ENCODE measurements at regions not wholly inside any gene's neighbourhood (a gene's known extent, or its start where the extent isn't known, plus 50 kb on each side); places are given as distances from the start of the nearest gene placed in this dataset.
A peak's percentile ranks its signal among the peaks of the same experiment; 100 is the strongest.

DNA sequence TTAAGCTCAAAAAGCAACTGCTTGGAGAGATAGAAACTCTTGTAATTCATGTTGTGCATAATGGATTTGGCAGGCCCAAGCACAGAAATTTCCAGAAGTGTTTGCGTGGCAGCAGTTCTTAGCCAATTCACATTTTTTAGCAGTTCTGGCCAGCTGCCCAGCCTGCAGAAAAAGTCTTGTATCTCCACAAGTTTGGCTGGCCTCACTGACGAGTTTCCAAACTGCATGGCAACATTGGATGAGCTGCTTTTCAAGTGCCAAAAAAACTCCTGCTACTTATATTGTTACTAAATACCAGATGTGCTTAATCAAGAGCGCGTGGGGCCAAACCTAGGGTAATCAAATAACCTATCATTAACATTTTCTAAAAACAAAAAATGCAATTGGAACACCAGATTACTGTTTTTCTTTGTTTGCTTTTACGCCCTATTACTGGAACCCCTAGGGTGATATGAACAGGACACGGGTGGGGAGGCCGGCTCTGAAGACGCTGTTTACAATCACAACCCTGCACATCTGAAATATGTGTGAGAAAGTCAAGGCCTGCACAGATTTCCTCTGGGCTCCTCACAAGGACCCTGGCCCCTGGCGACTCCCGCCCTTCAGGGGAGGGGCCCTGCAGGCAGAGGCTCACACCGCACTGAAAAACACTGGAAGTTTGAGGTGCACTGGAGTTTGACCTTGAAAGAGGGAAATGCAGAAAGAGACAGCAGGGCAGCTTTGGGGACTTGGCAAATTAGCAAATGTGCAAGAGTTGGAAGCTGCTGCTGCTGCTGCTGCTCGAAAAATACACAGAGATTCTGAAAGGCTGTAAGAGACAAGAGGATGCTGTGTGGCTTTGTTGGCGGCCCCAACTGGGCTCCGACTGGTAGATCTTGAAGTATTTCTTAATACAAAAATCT is 55.2 kb upstream of the TARBP1 start:
- peaks cover 49% of the 10 kb centered on the region for H3K4me1 Mint-ChIP-seq (ENCODE audit: low read depth)
- H3K9me3 Mint-ChIP-seq: no peaks in the 10 kb centered on the region
- no peaks in the 10 kb centered on the region for H3K36me3 Mint-ChIP-seq (ENCODE audit: low read depth)
- DNase-seq: peak; percentile 96
- TF ChIP-seq, protein P1, sequence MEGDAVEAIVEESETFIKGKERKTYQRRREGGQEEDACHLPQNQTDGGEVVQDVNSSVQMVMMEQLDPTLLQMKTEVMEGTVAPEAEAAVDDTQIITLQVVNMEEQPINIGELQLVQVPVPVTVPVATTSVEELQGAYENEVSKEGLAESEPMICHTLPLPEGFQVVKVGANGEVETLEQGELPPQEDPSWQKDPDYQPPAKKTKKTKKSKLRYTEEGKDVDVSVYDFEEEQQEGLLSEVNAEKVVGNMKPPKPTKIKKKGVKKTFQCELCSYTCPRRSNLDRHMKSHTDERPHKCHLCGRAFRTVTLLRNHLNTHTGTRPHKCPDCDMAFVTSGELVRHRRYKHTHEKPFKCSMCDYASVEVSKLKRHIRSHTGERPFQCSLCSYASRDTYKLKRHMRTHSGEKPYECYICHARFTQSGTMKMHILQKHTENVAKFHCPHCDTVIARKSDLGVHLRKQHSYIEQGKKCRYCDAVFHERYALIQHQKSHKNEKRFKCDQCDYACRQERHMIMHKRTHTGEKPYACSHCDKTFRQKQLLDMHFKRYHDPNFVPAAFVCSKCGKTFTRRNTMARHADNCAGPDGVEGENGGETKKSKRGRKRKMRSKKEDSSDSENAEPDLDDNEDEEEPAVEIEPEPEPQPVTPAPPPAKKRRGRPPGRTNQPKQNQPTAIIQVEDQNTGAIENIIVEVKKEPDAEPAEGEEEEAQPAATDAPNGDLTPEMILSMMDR (IDR thresholded peaks at IDR 0.05): no peak
- H3K4me3 Mint-ChIP-seq: peak overlapping the region; percentile 81
- H3K27me3 Mint-ChIP-seq (ENCODE audit: insufficient read depth): peaks cover 3% of the 10 kb centered on the region
- peak overlapping the region; percentile 99 for H3K27ac Mint-ChIP-seq

DNA sequence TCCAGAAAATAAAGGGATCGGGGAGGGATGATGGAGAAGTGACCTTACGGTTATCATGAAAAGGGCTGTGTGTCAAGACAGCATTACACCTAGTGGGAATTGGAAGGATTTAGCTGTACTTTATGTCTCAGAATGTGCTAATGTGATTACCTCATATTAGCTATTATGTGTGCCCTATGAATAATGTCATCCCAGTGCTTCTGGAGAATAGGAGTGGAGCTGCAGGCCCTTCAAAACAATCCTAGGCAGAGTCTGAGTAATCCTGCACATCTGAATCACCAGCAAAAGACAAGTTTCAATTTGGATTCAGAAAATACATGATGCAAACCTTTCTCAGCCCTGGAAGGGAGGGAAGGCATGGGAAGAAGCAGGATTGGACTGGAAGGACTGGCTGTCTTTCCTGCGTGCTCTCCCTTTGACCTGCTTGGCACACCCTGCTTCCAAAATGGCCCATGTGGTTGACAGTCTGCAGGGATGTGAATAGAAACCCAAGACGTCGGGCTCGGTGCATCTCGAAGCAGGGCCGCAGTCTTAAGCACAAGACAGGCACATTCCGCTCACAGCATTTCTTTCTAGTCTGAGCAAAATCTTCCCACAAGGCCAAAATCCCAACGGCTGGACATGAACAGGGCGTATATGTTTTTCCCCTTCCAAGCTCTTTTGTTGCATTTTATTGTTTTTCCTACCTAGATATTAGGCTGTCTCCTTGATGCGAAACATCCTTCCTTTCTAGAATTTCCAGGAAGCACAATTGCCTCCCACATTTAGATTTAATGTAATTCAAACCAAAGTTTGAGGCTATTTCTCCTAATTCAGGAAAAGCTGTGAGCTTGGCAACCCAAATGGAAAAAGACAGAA is 54.3 kb upstream of the TARBP1 start:
- Mint-ChIP-seq H3K27ac (peak overlapping the region; percentile 99), H3K4me3 (peak overlapping the region; percentile 81), H3K36me3 (ENCODE audit: low read depth) (no peaks in the 10 kb centered on the region), H3K4me1 (ENCODE audit: low read depth) (peaks cover 49% of the 10 kb centered on the region), H3K27me3 (ENCODE audit: insufficient read depth) (peaks cover 2% of the 10 kb centered on the region), H3K9me3 (no peaks in the 10 kb centered on the region)
- DNase-seq: peak; percentile 94
- TF ChIP-seq, protein P1 (IDR thresholded peaks at IDR 0.05): no peak

DNA sequence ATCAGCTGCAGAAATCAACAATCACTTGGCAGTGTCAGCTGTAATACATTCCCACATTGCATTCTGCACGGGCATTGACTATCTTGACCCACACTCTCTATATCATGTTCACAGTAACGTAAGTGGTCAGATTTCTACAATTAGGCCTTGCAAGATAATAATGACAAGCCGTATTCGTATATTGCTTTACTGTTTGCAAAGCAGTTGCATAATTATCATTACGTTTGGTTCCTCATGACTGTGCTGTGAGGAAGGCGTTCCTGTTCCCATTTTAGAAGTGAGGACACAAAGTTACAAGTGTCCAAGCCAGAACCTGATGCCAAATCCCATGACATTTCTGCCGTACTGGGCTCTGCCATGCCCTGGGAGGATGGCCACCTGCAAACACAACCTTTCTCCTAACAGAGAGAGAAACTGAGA is 53.5 kb upstream of the TARBP1 start:
- H3K9me3 Mint-ChIP-seq: no peaks in the 10 kb centered on the region
- H3K36me3 Mint-ChIP-seq (ENCODE audit: low read depth): no peaks in the 10 kb centered on the region
- H3K27ac Mint-ChIP-seq: peak overlapping the region; percentile 99
- DNase-seq: no peak
- H3K4me3 Mint-ChIP-seq: no peak overlapping the region; the same call in 1 of the 2 replicates
- peaks cover 49% of the 10 kb centered on the region for H3K4me1 Mint-ChIP-seq (ENCODE audit: low read depth)
- H3K27me3 Mint-ChIP-seq (ENCODE audit: insufficient read depth): peaks cover 2% of the 10 kb centered on the region
- TF ChIP-seq, protein P1 (IDR thresholded peaks at IDR 0.05): no peak

DNA sequence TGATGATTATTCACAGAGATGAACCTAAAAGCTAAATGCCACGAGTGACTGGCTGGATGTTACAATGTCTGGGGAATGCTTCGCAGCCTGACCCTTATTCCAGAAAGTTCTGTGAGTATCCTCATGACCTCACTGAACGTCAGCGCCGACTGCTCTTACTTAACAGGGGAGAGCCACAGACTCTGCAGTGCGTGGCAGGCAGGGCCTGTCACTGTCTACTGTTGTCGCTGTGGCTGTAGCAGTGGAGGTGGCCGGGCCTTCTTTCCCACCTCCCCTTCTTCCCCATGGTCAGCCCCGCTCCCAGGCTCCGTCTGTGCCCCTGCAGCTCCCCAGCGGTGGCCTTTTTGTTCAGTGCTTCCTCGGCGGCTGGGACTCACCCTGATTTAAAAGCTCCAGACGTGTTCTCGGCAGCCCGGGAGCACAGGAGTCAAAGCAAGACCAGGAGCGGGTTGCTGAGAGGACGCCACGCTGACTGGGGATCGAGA is 52.2 kb upstream of the TARBP1 start:
- Mint-ChIP-seq H3K36me3 (ENCODE audit: low read depth) (no peaks in the 10 kb centered on the region), H3K27ac (peak overlapping the region; percentile 68), H3K9me3 (no peaks in the 10 kb centered on the region), H3K4me3 (peak overlapping the region; percentile 30; the same call in 1 of the 2 replicates), H3K27me3 (ENCODE audit: insufficient read depth) (peaks cover 2% of the 10 kb centered on the region), H3K4me1 (ENCODE audit: low read depth) (peaks cover 49% of the 10 kb centered on the region)
- no peak for DNase-seq
- TF ChIP-seq, protein P1 (IDR thresholded peaks at IDR 0.05): no peak

DNA sequence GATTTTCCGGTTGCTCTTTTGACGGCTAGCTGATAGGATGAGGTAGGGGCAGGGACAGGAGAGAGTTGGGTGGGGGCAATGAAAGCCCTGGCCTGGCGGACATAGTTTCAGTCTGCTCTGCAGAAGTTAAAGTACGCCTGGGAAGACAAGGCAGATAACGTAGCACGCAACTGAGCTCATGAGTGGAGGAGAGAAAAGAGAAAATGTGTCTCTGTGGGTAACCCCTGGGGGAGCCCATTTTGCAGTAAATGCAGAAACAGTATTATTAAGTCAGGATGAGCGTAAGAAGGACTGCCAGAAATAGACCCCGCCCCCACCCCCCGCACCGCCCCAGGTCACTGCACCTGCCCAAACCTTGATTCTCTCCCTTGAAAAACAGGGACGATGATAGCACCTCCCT is 51.7 kb upstream of the TARBP1 start:
- peak overlapping the region; percentile 68; the same call in 1 of the 2 replicates for H3K27ac Mint-ChIP-seq
- TF ChIP-seq, protein P1 (IDR thresholded peaks at IDR 0.05): no peak
- H3K27me3 Mint-ChIP-seq (ENCODE audit: insufficient read depth): peaks cover 2% of the 10 kb centered on the region
- peaks cover 49% of the 10 kb centered on the region for H3K4me1 Mint-ChIP-seq (ENCODE audit: low read depth)
- no peak overlapping the region for H3K4me3 Mint-ChIP-seq
- DNase-seq: no peak
- no peaks in the 10 kb centered on the region for H3K36me3 Mint-ChIP-seq (ENCODE audit: low read depth)
- H3K9me3 Mint-ChIP-seq: no peaks in the 10 kb centered on the region

Data from HFFc6 (cell line).